ENCODE measurements at regions not wholly inside any gene's neighbourhood (a gene's known extent, or its start where the extent isn't known, plus 50 kb on each side); places are given as distances from the start of the nearest gene placed in this dataset.

GRCh38 chr1:195019385-195019784, 1588.9 kb downstream of the KCNT2 start:
- TF ChIP-seq CTCF (IDR thresholded peaks at IDR 0.05; ENCODE audit: insufficient read depth, low read length), result no peak
- no peak overlapping the region for H3K4me3 ChIP-seq (ENCODE audit: low read depth, low read length)
- no peak for DNase-seq (ENCODE audit: low read depth)

- TF ChIP-seq CTCF (IDR thresholded peaks at IDR 0.05; ENCODE audit: insufficient read depth, low read length), result no peak
- DNase-seq (ENCODE audit: low read depth), result no peak
These were observed 1595.2 kb downstream of the KCNT2 start for GRCh38 chr1:195012995-195013394.

GRCh38 chr1:195005338-195005737, 1602.9 kb downstream of the KCNT2 start:
- TF ChIP-seq CTCF (IDR thresholded peaks at IDR 0.05; ENCODE audit: insufficient read depth, low read length), result no peak
- no peak for DNase-seq (ENCODE audit: low read depth)
- no peak overlapping the region for H3K4me3 ChIP-seq (ENCODE audit: low read depth, low read length)

More at GRCh38 chr1:195012995-195013394, 1595.2 kb downstream of the KCNT2 start:
- H3K4me3 ChIP-seq (ENCODE audit: low read depth, low read length), result no peak overlapping the region

GRCh38 chr1:194990483-194990882, 1617.8 kb downstream of the KCNT2 start:
- no peak for TF ChIP-seq CTCF (IDR thresholded peaks at IDR 0.05; ENCODE audit: insufficient read depth, low read length)
- DNase-seq (ENCODE audit: low read depth), result no peak
- no peak overlapping the region for H3K4me3 ChIP-seq (ENCODE audit: low read depth, low read length)

GRCh38 chr1:194975913-194976312, 1632.3 kb downstream of the KCNT2 start:
- no peak overlapping the region for H3K4me3 ChIP-seq (ENCODE audit: low read depth, low read length)
- no peak for TF ChIP-seq CTCF (IDR thresholded peaks at IDR 0.05; ENCODE audit: insufficient read depth, low read length)
- no peak for DNase-seq (ENCODE audit: low read depth)

- DNase-seq (ENCODE audit: low read depth), result no peak
- H3K4me3 ChIP-seq (ENCODE audit: low read depth, low read length), result no peak overlapping the region
- TF ChIP-seq CTCF (IDR thresholded peaks at IDR 0.05; ENCODE audit: insufficient read depth, low read length), result no peak
These were observed 1639.3 kb downstream of the KCNT2 start for GRCh38 chr1:194968916-194969315.

- DNase-seq (ENCODE audit: low read depth), result no peak
- no peak overlapping the region for H3K4me3 ChIP-seq (ENCODE audit: low read depth, low read length)
- no peak for TF ChIP-seq CTCF (IDR thresholded peaks at IDR 0.05; ENCODE audit: insufficient read depth, low read length)
These were observed 1648.4 kb downstream of the KCNT2 start for GRCh38 chr1:194959795-194960194.
